ENCODE measurements at regions not wholly inside any gene's neighbourhood (a gene's known extent, or its start where the extent isn't known, plus 50 kb on each side); places are given as distances from the start of the nearest gene placed in this dataset.

- CTCF ChIA-PET: no interaction called here
- Histone ChIP-seq H3K9me3 (ENCODE audit: control insufficient read depth, insufficient read depth, low read depth, low read length) (no peaks in the 10 kb centered on the region), H3K4me1 (ENCODE audit: control insufficient read depth, insufficient read depth, low read length) (no peaks in the 10 kb centered on the region), H3K27ac (ENCODE audit: low read length) (no peak overlapping the region), H3K27me3 (ENCODE audit: control insufficient read depth, insufficient read depth, low read length) (peaks cover 46% of the 10 kb centered on the region), H3K36me3 (ENCODE audit: control insufficient read depth, insufficient read depth, low read length) (no peaks in the 10 kb centered on the region), H3K4me3 (ENCODE audit: low read depth in 2 of 2, low read length in 2 of 2) (no peak overlapping the region)
- POLR2A ChIA-PET: no interaction called here
- TF ChIP-seq, protein P1, sequence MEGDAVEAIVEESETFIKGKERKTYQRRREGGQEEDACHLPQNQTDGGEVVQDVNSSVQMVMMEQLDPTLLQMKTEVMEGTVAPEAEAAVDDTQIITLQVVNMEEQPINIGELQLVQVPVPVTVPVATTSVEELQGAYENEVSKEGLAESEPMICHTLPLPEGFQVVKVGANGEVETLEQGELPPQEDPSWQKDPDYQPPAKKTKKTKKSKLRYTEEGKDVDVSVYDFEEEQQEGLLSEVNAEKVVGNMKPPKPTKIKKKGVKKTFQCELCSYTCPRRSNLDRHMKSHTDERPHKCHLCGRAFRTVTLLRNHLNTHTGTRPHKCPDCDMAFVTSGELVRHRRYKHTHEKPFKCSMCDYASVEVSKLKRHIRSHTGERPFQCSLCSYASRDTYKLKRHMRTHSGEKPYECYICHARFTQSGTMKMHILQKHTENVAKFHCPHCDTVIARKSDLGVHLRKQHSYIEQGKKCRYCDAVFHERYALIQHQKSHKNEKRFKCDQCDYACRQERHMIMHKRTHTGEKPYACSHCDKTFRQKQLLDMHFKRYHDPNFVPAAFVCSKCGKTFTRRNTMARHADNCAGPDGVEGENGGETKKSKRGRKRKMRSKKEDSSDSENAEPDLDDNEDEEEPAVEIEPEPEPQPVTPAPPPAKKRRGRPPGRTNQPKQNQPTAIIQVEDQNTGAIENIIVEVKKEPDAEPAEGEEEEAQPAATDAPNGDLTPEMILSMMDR (IDR thresholded peaks at IDR 0.05): no peak
- TF ChIP-seq REST (IDR thresholded peaks at IDR 0.05; ENCODE audit: insufficient read depth in 1 of 2, low read depth in 2 of 2, low read length in 1 of 2) (no peak), TCF7L2 (IDR thresholded peaks at IDR 0.05; ENCODE audit: low read depth, low read length) (no peak), SIN3A (IDR thresholded peaks at IDR 0.05; ENCODE audit: borderline replicate concordance, insufficient read depth, low read depth, low read length) (no peak), POLR2AphosphoS5 (IDR thresholded peaks at IDR 0.05; ENCODE audit: low read depth, low read length) (no peak)
- ATAC-seq (no peak), DNase-seq (ENCODE audit: low read depth, low spot score) (no peak)
- BruUV-seq (replicated peaks): no TSS peak
- in situ Hi-C loops (cut with HindIII; ENCODE audit: low pct_unique_long_range_greater_than_20kb, low sequenced_read_pairs) (no loop called here), intact Hi-C loops (cut with micrococcal nuclease; ENCODE audit: unreplicated experiment) (no loop called here)
These were observed 289.8 kb upstream of the HABP2 start for GRCh38 chr10:113263056-113263455.

GRCh38 chr10:113264333-113265131 lies 288.3 kb upstream of the HABP2 start:
- intact Hi-C loops (cut with micrococcal nuclease; ENCODE audit: unreplicated experiment): no loop called here
- CTCF ChIA-PET: no interaction called here

More at GRCh38 chr10:113264333-113265131, 288.3 kb upstream of the HABP2 start:
- in situ Hi-C loops (cut with HindIII; ENCODE audit: low pct_unique_long_range_greater_than_20kb, low sequenced_read_pairs): no loop called here
- TF ChIP-seq, protein P1 (IDR thresholded peaks at IDR 0.05): no peak
- TF ChIP-seq POLR2AphosphoS5 (IDR thresholded peaks at IDR 0.05; ENCODE audit: low read depth, low read length): no peak
- POLR2A ChIA-PET: no interaction called here
- H3K9me3 ChIP-seq (ENCODE audit: control insufficient read depth, insufficient read depth, low read depth, low read length): no peaks in the 10 kb centered on the region
- no peak overlapping the region for H3K4me3 ChIP-seq (ENCODE audit: low read depth in 2 of 2, low read length in 2 of 2)
- H3K27ac ChIP-seq (ENCODE audit: low read length): no peak overlapping the region
- H3K36me3 ChIP-seq (ENCODE audit: control insufficient read depth, insufficient read depth, low read length): no peaks in the 10 kb centered on the region
- H3K4me1 ChIP-seq (ENCODE audit: control insufficient read depth, insufficient read depth, low read length): no peaks in the 10 kb centered on the region
- DNase-seq (ENCODE audit: low read depth, low spot score) (no peak), ATAC-seq (no peak)
- no TSS peak for BruUV-seq (replicated peaks)
- peaks cover 35% of the 10 kb centered on the region for H3K27me3 ChIP-seq (ENCODE audit: control insufficient read depth, insufficient read depth, low read length)
